Adipose tissue (tissue), 3 donors: ENCODE measurements at regions not wholly inside any gene's neighbourhood (a gene's known extent, or its start where the extent isn't known, plus 50 kb on each side); places are given as distances from the start of the nearest gene placed in this dataset.
"Not testable (repeated sequence)": the region's sequence is repeated elsewhere in the genome, so short reads cannot be mapped to it uniquely, and the experiment has no call there.

ENCODE experiments used
- H3K27ac ChIP-seq: one replicate; pipeline ENCODE4 v1.5.1; 2013; ENCODE audit warnings: low read depth, low read length
- WGBS, 3 donors: extraction: QIAGEN DNeasy Blood & Tissue Kit; methylation state at CpG; one replicate each; pipeline ENCODE4 v1.1.7; 2013; 5-methylcytosine and 5-hydroxymethylcytosine counted together
- donor health status: healthy with polysubstance abuse.
- donor health status: Bipolar disorder and iron deficiency.
- donor health status: healthy.

DNA sequence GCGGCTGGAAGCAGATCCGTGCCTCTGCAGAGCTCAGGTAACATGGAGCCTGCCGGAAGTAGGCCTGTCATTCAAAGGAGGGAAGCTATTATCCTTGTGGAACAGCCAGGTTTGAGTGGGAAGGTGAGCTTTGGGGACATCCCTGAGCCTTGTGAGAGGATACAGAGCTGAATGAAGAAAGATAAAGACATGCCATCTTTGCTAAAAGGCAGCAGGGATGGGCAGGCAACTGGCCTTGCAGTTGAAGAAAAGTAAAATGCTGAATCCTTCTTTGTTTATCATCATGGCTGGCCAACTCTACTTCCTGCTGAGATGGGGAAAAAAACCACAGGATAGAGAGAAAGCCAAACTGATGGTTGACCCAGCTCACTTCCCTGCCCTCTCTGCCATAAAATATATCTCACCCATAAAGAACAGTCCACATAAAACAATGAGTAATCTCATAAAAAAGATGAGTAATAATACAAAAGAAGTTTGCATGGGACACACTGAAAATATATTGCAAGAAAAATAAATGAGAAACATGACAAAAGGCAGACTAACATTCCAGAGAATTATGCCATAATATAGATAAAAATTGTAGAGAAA is 226.3 kb downstream of the DLEU7 start:
- no peak overlapping the region for H3K27ac ChIP-seq

DNA sequence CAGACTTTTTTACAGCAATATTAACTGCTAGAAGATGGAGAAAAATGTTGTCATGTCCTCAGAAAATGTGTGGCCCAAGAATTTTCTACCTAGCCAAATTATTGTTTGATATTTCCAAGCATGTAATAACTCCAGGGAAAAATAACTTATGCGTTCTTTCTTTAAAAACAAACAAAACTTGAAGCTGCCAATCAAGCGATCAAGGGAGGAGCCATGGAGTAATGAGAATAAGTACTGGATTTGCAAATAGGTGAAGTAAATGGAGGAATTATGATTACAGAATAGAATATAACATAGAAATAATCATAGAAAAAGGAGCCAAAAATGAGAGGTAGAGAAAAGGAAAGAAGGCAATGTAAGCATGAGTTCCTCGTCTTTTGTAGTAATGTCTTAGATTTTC is 225.3 kb downstream of the DLEU7 start:
- WGBS, 3 donors, result 89 to 95% (median 95%) methylated on average over 3 of the region's 3 CpGs
- no peak overlapping the region for H3K27ac ChIP-seq

More for the DNA sequence above, 226.3 kb downstream of the DLEU7 start:
- WGBS, 3 donors, result 88 to 89% (median 88%) methylated on average over 3 of the region's 3 CpGs

DNA sequence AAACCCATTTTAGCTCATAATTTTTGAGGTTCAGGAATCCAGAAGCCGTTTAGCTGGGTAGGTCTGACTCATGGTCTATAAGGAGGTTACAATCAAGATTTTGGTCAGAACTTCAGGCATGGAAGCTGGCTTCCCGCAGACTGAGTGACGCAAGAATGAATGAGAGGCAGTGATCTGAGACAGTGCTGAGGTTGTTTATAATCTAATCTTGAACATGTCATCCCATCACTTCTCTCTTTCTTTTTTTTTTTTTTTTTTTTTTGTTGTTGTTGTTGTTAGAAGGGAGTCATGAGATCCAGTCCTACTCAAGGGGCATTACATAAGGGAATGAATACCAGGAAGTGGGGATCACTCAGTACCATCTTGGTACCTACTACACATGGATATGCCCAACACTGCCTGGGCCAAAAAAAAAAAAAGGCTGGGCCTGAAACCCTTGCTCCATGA is 217.4 kb downstream of the DLEU7 start:
- WGBS, 3 donors, result 75 to 98% (median 78%) methylated on average over 3 of the region's 3 CpGs
- H3K27ac ChIP-seq, result no peak overlapping the region

DNA sequence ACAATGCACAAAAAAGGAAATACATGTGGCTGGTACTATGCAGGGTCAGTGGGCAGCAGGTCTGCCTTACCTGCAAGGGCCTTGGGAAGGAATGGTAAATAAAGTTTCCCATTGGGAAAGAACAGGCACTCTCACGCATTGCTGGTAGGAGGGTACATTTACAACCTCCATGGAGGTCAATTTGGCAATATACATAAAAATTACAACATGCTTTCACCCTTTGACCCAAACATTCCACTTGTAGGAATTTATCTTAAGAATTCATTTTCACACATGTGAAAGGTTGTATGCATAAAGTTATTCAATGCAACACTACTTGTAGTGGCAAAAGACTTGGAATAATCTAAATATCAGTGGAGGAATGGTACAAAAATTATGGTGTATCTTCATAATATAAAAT is 216.4 kb downstream of the DLEU7 start:
- 74 to 91% (median 84%) methylated on average over 1 of the region's 1 CpG for WGBS, 3 donors
- H3K27ac ChIP-seq, result no peak overlapping the region

DNA sequence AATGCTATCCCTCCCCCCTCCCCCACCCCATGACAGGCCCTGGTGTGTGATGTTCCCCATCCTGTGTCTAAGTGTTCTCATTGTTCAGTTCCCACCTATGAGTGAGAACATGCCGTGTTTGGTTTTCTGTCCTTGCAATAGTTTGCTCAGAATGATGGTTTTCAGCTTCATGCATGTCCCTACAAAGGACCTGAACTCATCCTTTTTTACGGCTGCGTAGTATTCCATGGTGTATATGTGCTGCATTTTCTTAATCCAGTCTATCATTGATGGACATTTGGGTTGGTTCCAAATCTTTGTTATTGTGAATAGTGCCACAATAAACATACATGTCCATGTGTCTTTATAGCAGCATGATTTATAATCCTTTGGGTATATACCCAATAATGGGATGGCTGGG is 215.0 kb downstream of the DLEU7 start:
- H3K27ac ChIP-seq, result not testable (repeated sequence)
- 95 to 98% (median 96%) methylated on average over 3 of the region's 3 CpGs for WGBS, 3 donors

DNA sequence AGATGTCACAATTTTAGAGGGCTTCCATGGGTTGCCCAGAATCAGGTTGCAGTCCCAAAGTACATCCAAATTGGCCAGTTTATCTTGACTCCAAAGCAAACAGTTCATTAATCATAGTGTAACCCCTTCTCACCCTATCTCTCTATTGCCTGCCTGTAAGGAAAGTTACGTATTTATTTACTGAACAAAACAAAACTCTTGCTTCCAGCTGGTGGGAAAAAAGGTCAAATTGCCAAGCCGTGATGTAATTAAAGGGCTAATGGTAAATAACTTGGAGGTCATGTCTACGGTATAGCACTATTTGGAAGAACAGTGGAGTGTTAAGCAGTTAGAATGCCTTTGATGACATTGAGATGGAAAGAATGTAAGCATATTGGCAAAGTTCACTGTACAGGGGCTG is 214.0 kb downstream of the DLEU7 start:
- 42 to 90% (median 80%) methylated on average over 3 of the region's 3 CpGs for WGBS, 3 donors
- H3K27ac ChIP-seq, result no peak overlapping the region

DNA sequence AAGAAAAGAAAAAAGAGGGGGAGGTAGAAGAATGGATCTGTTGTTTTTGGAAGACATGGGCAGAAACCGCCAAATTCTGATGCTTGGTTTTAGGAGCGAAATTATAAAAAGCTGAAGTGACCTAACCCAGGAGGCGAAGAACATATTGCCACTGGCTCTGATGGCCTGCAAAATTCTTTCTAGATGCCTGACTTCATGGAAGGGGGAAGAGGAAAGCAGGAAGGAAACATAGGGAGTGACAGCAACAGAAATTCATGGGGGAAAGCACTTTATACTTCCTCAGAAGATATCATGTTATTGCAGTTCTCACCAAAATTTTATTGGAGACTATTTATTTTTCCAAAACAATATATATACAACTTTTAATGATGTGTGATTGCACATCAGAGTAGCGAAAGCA is 213.5 kb downstream of the DLEU7 start:
- 85 to 92% (median 92%) methylated on average over 4 of the region's 4 CpGs for WGBS, 3 donors
- H3K27ac ChIP-seq, result no peak overlapping the region

DNA sequence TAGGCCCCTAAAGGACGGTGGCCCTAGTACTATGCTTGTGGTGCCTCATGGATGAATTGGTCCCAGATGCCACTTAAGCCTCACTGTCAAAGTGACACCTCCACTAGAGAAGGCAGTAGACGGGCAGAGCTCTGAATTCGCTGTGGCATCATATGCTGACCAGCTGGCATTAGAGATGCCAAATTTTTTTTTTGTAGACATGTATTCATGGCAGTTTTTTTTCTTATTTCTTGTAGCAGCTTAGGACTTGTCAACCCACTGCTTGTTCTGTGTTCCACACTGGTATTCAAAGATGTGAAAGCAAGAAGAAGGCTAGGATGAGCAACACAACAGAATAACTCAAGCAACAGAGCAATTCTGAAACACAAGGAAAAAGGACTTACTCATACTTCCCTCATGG is 212.5 kb downstream of the DLEU7 start:
- WGBS, 3 donors, result 93 to 99% (median 94%) methylated on average over 3 of the region's 3 CpGs

DNA sequence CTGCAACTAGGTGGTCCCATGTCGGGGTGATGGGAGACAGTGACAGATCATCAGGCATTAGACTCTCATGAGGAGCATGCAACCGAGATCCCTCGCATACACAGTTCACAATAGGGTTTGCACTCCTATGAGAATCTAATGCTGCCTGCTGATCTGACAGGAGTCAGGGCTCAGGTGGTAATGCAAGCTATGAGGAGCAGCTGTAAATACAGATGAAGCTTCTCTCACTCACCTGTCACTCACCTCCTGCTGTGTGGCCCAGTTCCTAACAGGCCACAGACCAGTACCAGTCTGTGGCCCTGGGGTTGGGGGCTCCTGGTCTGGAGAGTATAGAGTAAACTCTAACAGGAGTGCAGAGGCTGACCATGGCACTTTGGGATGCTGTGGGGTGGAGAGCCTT is 209.2 kb downstream of the DLEU7 start:
- whole genome bisulfite sequencing, 3 donors, result 95 to 96% (median 95%) methylated on average over 3 of the region's 3 CpGs
- H3K27ac ChIP-seq, result no peak overlapping the region

More for the DNA sequence above, 212.5 kb downstream of the DLEU7 start:
- H3K27ac ChIP-seq, result no peak overlapping the region

DNA sequence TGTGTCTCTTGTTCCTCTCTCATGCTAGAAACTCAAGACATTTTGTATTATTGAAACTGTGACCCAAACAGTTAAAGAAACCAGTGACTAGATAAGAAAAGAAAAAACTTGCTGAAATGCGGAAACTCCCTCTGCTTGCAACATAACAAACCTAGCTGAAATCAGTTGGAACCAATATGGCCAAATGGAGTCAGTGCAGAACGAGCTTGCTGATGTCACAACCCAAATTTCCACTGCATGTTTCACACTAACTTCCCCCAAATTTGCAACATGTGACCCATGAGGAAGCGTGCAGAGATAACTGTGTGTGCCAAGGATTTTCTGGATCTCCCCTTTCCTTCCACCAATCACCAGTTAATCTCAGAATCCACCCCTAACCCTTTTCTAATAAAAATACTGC is 208.0 kb downstream of the DLEU7 start:
- H3K27ac ChIP-seq, result no peak overlapping the region
- 23 to 56% (median 27%) methylated on average over 3 of the region's 3 CpGs for WGBS, 3 donors

DNA sequence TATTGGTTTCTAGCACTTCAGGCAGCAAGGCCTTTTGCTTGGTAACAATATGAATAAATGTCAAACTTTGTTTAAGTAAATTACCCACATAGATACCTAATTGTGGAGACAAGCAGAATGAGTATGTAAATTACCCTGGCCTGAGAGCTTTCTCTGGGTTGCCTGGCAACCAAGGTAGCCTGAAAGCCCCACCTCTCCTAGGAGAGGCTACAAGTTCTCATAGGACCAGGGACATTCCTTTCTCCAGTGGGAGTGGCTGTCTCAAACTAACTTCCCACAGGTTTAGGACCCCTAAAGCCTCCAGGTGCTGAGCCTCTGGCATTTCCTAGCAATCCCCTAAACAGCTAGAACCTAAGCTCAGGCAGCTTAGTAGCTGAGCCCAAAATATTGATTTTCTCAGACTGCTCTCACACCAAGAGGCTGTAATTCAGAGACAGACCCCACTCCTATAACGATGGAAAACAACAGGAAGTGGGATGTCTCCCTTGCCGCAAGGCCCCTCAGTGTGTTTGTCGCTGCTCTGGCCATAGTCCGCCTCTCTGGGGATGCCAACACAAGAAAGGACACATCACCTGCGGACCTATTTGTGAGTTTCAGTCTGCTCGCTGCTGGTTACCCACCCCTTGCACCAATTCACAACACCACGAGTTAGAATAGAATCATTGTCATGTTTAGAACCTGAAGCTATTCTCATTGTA is 207.3 kb downstream of the DLEU7 start:
- WGBS, 3 donors, result 74 to 85% (median 83%) methylated on average over 7 of the region's 7 CpGs
- H3K27ac ChIP-seq, result no peak overlapping the region

DNA sequence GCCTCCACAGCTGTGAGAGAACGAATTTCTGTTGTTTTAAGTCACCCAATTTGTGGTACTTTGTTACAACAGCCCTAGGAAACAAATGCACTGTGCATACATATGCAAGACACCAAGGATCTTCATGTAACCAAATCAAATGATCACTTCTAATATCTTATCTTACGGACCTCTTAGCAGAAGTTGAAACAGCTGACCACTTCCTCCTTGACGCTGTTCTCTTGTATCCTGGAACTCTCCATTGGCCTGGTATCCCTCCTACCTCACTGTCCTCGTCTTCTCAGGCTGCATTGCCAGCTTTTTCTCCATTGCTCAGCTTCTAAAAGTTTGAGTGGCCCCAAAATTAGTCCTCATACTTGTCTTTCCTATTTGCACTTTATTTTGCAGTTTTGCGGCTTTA is 200.4 kb downstream of the DLEU7 start:
- H3K27ac ChIP-seq, result no peak overlapping the region
- WGBS, 3 donors, result 66 to 85% (median 79%) methylated on average over 5 of the region's 5 CpGs

DNA sequence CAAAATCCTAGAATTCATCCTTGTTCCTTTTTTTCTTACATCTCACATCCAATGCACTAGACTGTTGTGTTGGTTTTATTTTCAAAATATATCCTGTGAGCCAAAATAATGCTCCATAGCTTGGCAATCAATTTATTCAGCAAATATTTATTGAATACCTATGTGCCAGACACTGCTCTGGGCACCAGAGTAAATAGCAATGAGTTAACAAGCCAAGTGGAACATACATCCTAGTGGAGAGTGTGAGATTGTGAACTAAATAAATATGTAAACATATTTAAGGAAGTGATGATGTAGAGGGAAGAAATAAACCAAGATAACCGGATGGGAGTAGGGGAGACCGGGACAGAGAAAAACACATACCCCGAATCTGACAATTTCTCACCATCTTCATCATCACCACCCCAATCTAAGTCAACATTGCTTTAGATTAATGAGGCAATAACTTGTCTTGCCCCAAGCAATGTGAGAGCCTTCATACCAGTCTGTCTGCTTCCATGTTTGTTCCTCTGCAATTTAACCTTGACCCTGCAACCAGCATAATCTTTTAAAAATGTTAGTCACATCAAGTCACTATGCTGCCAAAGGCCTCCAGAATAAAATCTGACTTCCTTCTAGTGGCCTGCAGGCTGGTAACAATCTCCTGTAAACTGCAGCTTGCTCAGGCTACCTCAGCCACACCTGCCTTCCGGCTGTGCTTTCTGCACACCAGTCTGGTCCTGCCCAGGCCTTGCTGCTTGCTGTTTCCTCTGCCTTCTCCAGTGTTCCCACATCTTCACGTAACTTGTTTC is 199.2 kb downstream of the DLEU7 start:
- H3K27ac ChIP-seq, result no peak overlapping the region
- WGBS, 3 donors, result 91% methylated on average over 5 of the region's 5 CpGs

DNA sequence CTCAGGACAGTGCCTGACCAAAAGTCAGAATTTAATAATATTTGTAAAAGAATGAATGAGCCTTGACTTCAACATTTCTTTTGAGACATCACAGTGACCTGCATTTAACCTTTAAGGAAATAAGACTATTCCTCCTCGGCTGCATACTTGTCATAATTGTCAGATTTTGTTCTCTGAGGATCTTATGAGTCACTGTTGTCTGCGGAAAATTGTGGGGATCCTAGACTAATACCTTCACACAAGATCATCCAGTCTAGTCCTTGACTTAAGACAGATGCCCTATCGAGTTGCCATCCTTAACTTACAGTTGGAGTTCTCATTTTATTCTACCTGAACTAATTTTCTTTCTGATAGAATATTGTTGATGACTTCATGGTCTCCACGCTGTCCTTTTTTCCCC is 198.4 kb downstream of the DLEU7 start:
- no peak overlapping the region for H3K27ac ChIP-seq
- WGBS, 3 donors, result 81 to 84% (median 81%) methylated on average over 4 of the region's 4 CpGs

DNA sequence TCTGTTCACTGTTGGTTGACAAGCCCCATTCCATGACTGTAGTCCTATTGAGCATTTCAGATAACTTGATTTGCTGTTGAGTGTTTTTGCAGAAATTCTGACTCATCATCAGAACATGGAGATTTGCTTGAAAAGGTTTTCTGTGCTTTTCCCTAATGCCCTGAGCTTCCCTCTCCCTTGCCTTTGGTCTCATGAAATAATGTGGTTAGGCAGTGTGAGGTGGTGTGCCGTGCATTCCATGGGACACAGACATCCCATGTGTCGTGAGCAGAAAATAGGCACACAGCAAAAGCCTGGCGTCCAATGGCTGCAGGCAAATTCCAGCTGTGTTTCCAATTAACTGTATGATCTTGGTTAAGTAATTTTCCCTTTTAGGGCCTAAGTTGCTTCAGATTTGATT is 197.4 kb downstream of the DLEU7 start:
- 95 to 98% (median 97%) methylated on average over 3 of the region's 3 CpGs for WGBS, 3 donors
- H3K27ac ChIP-seq, result no peak overlapping the region

DNA sequence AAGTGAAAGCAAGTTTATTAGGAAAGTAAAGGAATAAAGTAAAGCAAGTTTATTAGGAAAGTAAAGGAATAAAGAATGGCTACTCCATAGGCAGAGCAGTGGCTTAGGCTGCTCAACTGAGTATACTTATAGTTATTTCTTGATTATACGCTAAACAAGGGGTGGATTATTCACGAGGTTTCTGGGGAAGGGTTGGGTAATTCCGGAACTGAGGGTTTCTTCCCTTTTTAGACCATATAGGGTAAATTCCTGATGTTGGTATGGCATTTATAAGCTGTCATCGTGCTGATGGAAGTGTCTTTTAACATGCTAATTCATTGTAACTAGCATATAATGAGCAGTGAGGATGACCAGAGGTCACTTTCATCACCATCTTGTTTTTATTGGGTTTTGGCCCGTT is 194.3 kb downstream of the DLEU7 start:
- H3K27ac ChIP-seq, result no peak overlapping the region
- 85 to 91% (median 86%) methylated on average over 5 of the region's 5 CpGs for WGBS, 3 donors

DNA sequence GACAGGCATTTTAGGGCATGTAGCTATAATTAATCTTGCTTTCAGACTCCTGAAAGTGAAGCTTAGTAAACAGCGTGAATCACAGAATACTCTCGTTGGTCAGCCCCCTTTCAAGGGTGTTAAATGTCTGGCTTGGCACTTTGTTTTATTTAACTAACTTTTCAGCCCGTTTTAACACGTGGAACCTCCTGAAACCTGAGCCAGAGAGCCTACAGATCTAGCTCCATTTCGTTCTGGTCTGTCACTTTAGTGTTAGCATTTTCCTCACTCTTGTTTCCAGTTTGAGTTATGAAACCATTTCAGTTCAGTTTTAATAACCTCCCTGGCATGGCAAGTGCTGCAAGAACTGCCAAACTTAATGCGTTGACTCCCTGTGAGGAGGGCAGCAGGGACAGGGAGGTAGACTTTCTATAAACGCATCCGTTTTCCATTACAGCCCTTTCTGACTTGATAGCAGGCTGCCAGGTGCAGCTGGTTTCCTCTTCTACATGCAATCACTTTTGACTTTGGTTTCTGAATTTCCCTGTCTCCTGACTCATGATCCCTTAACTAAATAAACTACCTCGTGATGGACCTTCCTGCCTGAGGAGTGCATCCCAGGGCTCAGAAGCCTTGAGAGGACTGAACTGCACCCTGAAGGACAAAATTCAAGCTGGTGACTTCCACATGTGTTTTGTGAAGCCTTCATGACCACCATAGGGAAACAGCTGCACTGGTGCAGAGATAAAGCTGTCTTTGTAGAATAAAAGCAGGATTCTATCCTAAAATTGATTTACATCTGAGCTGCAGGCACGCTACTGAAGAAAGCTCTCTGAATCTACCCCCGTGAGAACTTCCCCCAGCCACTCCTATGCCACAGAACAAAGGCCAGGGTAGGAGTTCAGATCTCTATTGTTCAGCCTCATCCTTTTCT is 192.6 kb downstream of the DLEU7 start:
- no peak overlapping the region for H3K27ac ChIP-seq
- 48 to 53% (median 50%) methylated on average over 11 of the region's 11 CpGs for WGBS, 3 donors

DNA sequence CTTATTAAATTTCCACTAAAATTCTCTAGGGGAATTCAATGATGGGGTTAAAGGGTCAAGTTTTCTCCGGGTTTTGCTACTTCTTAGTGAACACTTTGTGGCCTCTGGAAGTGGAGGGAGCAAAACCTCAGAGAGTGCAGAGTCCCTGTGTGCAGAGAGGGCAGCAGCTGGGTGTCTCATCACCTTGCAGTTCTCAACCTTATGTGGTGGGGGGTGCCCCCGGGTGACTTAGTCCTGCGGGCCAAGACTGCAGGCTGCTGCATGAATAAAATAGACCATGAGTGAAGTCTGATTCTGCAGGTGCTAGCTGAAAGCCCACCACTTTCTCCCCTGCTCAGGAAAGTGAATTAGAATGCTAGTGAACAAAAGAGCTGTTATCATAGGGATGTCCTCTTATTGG is 191.6 kb downstream of the DLEU7 start:
- 68 to 74% (median 69%) methylated on average over 3 of the region's 3 CpGs for WGBS, 3 donors
- no peak overlapping the region for H3K27ac ChIP-seq

DNA sequence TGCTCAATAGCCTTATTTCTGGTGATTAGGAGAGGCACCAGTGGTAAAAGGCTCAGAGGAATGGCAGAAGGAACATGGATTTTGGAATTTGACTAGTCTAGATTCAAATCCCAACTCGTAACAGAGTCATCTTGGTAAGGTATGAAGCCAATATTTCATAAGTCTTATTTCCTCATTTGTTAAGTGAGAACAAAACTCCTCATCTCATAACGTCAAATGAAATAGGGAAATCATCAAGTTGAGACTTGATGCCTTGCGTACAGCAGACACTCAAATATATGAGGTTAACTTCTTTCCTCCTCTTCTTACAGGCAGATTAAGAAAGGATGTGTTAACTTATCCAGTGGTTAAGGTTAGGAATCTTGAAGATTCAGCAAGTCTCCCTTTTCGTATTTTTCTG is 189.2 kb downstream of the DLEU7 start:
- WGBS, 3 donors, result 68 to 93% (median 79%) methylated on average over 4 of the region's 4 CpGs
- H3K27ac ChIP-seq, result no peak overlapping the region
